M059J (cell line): ENCODE measurements at regions not wholly inside any gene's neighbourhood (a gene's known extent, or its start where the extent isn't known, plus 50 kb on each side); places are given as distances from the start of the nearest gene placed in this dataset.
"Not testable (repeated sequence)": the region's sequence is repeated elsewhere in the genome, so short reads cannot be mapped to it uniquely, and the experiment has no call there.

ENCODE experiments used
- DNase-seq: peaks from one replicate; pipeline ENCODE4 v3.0.0-alpha.2; 2012; ENCODE audit warnings: low read depth

- DNase-seq: no peak
These were observed 153.9 kb upstream of the IRF2BP2 start for GRCh38 chr1:234763910-234764309.

DNA sequence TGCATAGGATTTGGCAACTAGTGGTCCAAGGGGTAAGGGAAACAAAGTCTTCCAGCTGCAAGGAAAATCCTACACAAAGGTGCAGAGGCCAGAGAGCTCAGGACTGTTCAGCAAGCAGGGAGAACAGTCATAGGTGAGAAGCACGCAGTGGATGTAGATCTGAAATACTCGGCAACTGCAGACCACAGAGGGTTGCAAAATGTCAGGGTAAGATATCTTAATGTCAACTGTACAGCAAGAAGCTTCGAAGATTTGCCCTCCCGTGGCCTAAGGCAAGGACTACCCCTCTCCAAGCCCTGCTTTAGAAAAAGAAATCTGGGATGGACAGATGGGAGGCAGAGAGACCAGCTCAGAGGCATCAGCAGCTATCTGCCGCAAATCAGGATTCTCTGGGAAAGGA is 153.4 kb upstream of the IRF2BP2 start:
- no peak for DNase-seq

DNA sequence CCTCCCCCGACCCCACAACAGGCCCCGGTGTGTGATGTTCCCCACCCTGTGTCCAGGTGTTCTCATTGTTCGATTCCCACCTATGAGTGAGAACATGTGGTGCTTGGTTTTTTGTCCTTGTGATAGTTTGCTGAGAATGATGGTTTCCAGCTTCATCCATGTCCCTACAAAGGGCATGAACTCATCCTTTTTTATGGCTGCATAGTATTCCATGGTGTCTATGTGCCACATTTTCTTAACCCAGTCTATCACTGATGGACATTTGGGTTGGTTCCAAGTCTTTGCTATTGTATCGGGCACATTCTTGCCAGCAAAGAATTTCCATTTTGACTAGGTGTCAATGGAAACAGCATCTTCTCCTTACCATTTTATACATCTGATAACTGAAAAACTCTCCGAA is 152.1 kb upstream of the IRF2BP2 start:
- DNase-seq: not testable (repeated sequence)

- peak; percentile 25 for DNase-seq
These were observed 150.3 kb upstream of the IRF2BP2 start for GRCh38 chr1:234760303-234760723.

- DNase-seq: no peak
These were observed 149.9 kb upstream of the IRF2BP2 start for GRCh38 chr1:234759888-234760287.

DNA sequence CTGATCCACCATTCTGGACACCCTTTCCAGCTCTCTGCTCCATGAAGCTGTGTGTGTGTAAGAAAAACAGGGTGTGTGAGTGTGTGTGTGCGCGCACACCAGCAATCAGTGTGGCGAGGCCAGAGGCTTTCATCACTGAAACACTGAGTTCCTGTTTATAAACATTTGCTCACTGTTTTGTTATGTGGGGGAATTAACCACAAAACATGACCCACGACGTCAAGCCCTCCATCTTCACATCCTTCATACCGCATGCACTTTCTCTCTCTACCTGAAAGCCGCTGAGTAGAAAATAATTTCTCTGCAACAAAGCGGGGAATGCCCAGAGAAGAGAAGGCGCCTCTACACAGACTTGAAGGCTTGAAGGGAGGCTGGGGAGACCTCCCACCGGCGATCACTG is 148.9 kb upstream of the IRF2BP2 start:
- peak; percentile 45 for DNase-seq

DNA sequence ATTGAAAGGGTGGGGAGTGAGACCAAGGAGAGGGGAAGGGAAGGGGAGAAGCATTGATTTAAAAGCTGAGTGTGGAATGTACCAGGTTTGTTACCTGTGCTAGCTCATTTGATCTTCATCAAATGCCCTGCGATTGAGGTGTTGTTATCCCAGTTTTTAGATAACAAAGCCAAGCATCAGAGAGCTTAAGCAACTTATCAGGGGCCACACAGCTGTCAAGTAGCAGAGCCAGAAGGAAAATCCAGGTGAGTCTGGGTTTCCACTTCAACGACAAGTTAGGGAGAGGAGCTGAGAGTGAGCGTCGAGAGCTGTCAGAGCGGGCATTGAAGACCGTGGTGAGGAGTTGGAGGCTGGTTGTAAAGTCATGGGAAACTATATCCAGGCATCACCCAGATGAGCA is 146.9 kb upstream of the IRF2BP2 start:
- DNase-seq: no peak

GRCh38 chr1:234756066-234756774 is 146.2 kb upstream of the IRF2BP2 start:
- peak; percentile 87 for DNase-seq

GRCh38 chr1:234755449-234755863 is 145.5 kb upstream of the IRF2BP2 start:
- peak; percentile 91 for DNase-seq

DNA sequence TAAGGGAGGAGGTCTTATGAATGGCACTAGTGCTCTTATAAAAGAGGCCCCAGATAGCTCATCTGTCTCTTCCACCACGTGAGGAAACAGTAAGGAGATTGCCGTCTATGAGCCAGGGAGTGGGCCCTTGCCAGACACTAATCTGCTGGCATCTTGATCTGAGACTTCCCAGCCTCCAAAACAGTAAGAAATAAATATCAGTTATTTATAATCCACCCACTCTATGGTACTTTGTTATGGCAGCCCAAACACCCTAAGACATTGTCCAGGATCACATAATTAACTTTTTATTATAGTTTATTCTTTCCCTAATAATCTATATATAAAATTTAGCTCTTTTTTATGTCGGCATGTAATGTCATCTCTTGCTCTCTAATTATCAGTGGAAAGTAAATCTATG is 144.0 kb upstream of the IRF2BP2 start:
- DNase-seq: no peak

GRCh38 chr1:234752927-234753326 is 142.9 kb upstream of the IRF2BP2 start:
- no peak for DNase-seq

GRCh38 chr1:234751678-234752077 is 141.7 kb upstream of the IRF2BP2 start:
- DNase-seq: no peak

DNA sequence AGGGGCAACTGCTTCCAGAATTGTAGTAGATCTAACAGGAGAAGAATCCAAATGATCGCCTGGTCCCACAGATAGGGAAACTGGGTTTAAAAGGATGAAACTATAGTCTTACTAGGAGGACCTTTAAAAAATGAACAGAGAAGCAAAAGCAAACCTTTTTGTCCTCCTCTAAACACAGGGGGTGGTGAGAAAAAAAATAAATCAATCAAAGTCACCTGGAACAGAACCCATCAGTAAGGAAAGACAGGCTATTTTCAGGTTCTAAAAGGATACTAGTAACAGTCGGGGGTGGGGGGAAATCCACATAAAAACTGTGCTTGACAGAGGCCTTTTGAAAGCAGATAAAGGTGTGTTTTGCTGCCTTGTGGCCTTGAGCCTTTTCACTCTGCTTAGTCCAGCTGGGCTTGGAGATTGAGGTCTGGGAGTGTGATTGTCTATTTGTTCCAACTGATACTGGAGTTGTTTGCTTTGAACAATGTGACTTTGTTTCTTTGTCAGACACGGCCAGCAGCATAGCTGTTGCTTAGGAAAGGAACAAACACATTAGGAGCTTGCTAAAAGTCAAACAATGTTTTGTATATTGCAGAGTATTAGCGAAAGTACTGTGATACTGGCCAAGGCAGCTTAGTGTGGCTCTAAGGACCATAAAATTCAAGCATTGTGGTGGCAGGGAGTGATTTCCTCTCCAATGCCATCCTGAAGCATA is 141.1 kb upstream of the IRF2BP2 start:
- no peak for DNase-seq

- no peak for DNase-seq
These were observed 138.7 kb upstream of the IRF2BP2 start for GRCh38 chr1:234748713-234749112.

GRCh38 chr1:234748066-234748465 is 138.1 kb upstream of the IRF2BP2 start:
- no peak for DNase-seq

DNA sequence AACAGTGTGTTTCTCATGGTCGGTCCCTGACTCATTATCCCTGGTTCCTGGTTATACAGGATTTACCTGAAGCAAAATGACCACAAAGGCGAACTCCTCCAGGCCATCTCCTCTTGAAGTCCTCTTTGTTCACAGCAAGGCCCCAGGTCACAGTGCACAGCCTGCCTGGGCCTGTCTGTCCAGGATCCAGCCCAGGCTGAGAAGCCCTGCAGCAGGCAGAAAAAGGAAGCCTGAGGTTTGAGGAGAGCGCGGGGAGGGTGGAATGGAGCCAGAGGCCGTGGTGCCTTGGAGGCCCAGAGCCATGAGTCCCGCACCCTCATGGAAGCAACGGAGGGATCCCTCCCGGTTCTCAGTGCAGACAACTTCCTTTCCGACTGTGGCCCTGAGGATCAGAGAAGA is 136.8 kb upstream of the IRF2BP2 start:
- peak; percentile 30 for DNase-seq

DNA sequence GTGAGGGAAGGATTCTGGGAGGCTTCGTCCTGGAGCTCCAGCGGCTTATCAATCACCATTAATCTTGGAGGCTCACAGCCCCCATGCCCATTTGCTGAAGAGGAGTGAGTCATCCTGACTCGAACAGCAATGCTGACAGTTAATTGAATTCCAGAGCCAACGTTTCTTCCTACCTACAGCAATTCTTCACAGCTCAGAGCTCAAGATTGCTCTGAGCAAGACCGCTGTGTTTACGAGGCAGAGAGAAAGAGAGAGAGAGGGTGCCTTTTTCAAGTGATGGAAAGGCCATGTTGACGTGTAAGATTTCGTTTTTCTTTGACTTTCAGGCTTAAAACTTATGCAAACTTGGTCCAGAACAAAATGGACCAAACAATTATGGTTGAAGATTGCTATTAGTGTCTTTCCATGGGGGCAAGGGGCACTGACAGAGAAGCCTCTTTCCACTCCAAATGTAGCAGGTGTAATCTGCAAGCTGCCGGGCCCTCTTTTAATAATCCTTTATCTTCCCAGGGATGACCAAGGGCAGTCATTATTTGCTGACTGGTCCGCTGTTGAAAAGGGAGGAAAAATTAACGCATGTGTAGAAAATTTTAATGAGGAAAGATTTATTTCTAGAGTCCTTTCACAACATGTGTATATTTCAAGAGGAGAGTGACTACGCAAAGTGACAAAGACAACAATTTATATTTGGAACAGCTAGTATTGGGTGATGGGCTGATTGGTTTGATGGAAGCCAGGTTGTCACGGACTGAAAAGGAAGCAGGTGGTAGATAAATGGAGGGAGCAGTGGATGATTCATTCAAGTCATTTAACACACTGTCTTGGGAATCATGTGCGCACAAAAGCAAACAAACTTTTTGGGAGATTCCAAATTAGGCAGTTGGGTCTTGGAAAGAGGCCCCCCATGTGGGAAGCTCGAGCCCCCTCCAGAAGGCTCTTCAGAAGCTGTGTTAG is 136.1 kb upstream of the IRF2BP2 start:
- peak; percentile 81 for DNase-seq

GRCh38 chr1:234745276-234745675 is 135.3 kb upstream of the IRF2BP2 start:
- no peak for DNase-seq

GRCh38 chr1:234743791-234744611 is 134.0 kb upstream of the IRF2BP2 start:
- no peak for DNase-seq

DNA sequence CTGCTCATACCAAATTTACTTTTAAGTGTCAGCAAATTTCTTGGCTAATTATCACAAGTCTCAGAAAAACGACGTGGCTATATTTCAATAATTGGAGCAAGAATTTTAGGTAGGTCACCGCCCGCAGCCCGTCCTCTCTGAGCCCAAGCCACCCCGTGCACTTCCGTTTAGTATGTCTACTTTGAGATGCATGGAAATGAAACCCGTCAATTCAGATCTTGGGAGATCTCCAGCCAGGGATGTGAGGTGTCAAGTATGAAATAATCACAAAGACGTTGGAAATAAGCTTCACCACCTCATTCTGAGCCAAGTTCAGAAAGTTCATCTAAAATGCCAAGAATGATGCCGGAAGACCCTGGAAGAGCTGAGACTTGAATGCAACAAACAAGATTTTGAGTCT is 132.6 kb upstream of the IRF2BP2 start:
- no peak for DNase-seq

DNA sequence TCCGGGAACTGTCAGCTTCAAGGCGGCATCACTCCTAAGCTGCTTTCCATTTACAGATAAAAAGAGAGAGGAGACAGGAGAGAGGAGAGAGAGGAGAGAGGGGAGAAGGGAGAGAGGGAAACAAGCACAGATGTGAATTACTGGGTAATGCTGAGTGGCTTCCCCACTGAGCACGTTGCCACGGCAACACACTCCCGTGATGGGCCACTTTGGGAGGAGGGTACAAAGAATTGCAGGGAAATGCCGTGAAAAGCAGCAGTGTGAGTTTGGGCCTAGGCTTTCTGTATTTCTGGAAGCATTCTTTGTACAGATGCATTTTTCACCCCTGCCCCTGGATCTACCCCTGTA is 128.0 kb upstream of the IRF2BP2 start:
- DNase-seq: no peak

DNA sequence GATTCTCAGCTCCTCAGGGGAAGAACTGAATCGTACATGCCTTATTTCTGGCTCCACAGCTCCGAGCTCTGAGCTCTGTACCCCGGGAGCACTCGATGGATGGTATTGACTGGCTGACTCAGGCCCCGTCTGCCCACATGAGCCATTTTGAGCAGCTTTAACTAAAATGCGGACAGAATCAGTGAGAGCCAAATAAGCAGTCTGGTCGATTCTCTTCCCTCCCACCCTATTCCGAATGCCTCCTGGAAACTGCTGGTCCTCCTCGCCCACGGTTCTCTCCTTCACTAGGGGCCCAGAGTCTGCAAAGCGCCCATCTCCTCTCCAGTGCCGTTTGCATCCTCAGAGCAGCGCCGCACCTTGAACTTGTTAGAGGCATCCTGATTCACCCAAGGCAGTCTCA is 125.9 kb upstream of the IRF2BP2 start:
- DNase-seq: no peak
